ENCODE measurements at regions not wholly inside any gene's neighbourhood (a gene's known extent, or its start where the extent isn't known, plus 50 kb on each side); places are given as distances from the start of the nearest gene placed in this dataset.
"Not testable (repeated sequence)": the region's sequence is repeated elsewhere in the genome, so short reads cannot be mapped to it uniquely, and the experiment has no call there.

DNA sequence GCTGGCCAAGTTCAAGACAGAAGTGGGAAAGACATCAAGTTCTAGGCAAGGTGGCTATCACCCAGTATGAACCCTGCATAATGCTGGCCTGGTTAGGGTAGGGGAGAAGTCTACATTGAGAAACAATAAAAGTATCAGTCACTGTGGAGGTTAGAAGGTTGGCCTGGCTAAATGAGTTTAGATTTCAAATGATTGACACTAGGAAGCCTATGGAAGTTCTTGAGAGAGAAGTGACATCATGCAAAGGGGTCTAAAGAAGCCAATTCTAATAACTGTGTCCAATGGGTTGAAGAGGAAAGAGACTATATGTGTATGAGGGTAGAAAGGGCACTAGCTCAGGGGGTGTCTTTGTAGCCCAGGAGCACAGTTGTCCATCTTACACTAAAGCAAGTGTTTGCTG is 98.5 kb upstream of the MBIP start:
- Histone ChIP-seq H3K9me3 (ENCODE audit: control insufficient read depth, low read depth, low read length) (no peaks in the 10 kb centered on the region), H3K4me1 (ENCODE audit: control insufficient read depth, insufficient read depth, low read length) (no peaks in the 10 kb centered on the region), H3K36me3 (ENCODE audit: control insufficient read depth, insufficient read depth, low read length) (no peaks in the 10 kb centered on the region), H3K27ac (ENCODE audit: low read length) (no peak overlapping the region), H3K27me3 (ENCODE audit: control insufficient read depth, insufficient read depth, low read length) (no peaks in the 10 kb centered on the region), H3K4me3 (ENCODE audit: low read length) (no peak overlapping the region)
- no peak for DNase-seq

DNA sequence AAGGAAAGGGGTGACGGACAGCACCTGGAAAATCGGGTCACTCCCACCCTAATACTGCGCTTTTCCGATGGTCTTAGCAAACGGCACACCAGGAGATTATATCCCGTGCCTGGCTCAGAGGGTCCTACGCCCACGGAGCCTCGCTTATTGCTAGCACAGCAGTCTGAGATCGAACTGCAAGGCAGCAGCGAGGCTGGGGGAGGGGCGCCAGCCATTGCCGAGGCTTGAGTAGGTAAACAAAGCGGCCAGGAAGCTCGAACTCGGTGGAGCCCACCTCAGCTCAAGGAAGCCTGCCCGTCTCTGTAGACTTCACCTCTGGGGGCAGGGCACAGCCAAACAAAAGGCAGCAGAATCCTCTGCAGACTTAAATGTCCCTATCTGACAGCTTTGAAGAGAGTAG is 91.5 kb upstream of the MBIP start:
- not testable (repeated sequence) for H3K4me3 ChIP-seq (ENCODE audit: low read length); H3K36me3 ChIP-seq (ENCODE audit: control insufficient read depth, insufficient read depth, low read length); H3K9me3 ChIP-seq (ENCODE audit: control insufficient read depth, low read depth, low read length); H3K27ac ChIP-seq (ENCODE audit: low read length); H3K4me1 ChIP-seq (ENCODE audit: control insufficient read depth, insufficient read depth, low read length); H3K27me3 ChIP-seq (ENCODE audit: control insufficient read depth, insufficient read depth, low read length); DNase-seq
- no CpG with 5 or more reads among the region's 17 CpGs for WGBS (ENCODE audit: insufficient coverage, low lambda C conversion rate)

DNA sequence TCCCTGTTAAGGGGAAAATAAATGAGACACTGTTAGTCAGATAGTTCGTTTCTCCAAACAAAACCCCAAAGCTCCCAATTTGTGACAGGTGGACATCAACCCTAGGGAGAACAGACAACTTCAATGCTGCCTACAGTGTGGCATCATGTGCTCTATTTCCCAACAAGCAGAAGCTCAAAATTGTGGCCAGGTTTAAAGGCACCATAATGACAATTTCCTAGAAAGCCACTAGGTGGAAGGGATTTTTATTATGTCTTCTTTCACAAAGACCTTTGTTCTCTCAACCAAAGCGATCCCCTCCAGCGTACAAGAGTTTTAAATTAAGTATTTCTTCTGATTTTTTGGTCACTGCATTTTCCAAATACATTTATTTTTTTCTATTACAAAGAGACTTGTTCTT is 88.0 kb upstream of the MBIP start:
- 60% methylated on average over 2 of the region's 3 CpGs for WGBS (ENCODE audit: insufficient coverage, low lambda C conversion rate)
- Histone ChIP-seq H3K9me3 (ENCODE audit: control insufficient read depth, low read depth, low read length) (no peaks in the 10 kb centered on the region), H3K4me3 (ENCODE audit: low read length) (no peak overlapping the region), H3K4me1 (ENCODE audit: control insufficient read depth, insufficient read depth, low read length) (no peaks in the 10 kb centered on the region), H3K36me3 (ENCODE audit: control insufficient read depth, insufficient read depth, low read length) (no peaks in the 10 kb centered on the region), H3K27me3 (ENCODE audit: control insufficient read depth, insufficient read depth, low read length) (no peaks in the 10 kb centered on the region), H3K27ac (ENCODE audit: low read length) (no peak overlapping the region)
- DNase-seq, result no peak

DNA sequence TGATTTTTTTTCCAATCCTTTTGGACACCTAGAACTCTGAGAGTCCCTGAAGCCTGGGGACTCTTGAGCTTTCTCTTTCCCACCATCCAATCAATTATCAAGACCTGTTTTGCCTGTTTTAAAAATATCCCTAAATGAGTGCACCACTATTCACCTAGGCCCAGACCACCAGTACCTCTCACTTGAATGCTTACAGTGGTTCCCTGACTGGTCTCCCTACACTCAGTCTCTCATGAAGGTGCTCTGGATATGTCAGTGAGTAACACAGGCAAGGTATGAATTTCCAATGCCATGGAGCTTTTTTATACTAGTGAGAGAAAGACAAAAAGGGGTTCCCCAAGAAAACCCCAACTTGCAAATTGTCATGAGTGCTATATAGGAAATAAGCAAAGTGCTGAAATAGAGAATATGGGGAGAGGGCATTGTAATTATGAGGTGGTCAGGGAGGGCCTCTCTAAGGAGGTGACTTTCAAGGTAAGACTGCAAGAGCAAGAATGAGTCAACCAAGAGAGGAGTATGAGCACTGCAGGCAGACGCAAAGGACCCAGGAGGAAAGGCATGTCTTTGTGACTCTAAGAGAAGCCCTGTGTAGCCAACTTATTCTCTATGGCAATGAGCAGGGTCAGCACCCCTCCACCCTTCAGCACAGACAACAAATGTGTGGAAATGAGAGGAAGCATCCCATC is 85.3 kb upstream of the MBIP start:
- WGBS (ENCODE audit: insufficient coverage, low lambda C conversion rate), result no CpG with 5 or more reads among the region's 1 CpG

DNA sequence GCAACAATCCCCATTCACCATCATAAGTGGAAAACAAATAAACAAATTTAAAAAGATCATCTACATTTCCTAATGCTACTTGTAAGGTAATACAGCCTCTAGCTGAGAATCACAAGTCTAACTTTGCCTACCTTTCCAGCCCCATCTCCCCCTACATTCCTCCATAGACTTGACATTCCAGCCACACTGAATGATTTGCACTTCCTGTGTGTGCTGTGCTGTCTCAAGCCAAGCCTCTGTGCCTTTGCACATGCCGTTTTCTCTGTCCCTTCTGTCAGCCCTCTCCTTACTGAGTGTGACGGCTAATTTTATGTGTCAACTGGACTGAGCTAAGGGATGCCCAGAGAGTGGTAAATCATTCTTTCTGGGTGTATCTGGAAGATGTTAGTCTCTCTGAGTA is 82.4 kb upstream of the MBIP start:
- no peak for DNase-seq
- Histone ChIP-seq H3K4me1 (ENCODE audit: control insufficient read depth, insufficient read depth, low read length) (no peaks in the 10 kb centered on the region), H3K4me3 (ENCODE audit: low read length) (no peak overlapping the region), H3K36me3 (ENCODE audit: control insufficient read depth, insufficient read depth, low read length) (no peaks in the 10 kb centered on the region), H3K27ac (ENCODE audit: low read length) (no peak overlapping the region), H3K27me3 (ENCODE audit: control insufficient read depth, insufficient read depth, low read length) (no peaks in the 10 kb centered on the region), H3K9me3 (ENCODE audit: control insufficient read depth, low read depth, low read length) (no peaks in the 10 kb centered on the region)
- WGBS (ENCODE audit: insufficient coverage, low lambda C conversion rate), result no CpG with 5 or more reads among the region's 2 CpGs

More for the DNA sequence above, 85.3 kb upstream of the MBIP start:
- H3K4me3 ChIP-seq (ENCODE audit: low read length), result no peak overlapping the region
- no peak for DNase-seq
- H3K36me3 ChIP-seq (ENCODE audit: control insufficient read depth, insufficient read depth, low read length), result no peaks in the 10 kb centered on the region
- no peaks in the 10 kb centered on the region for H3K27me3 ChIP-seq (ENCODE audit: control insufficient read depth, insufficient read depth, low read length)
- H3K27ac ChIP-seq (ENCODE audit: low read length), result no peak overlapping the region
- no peaks in the 10 kb centered on the region for H3K9me3 ChIP-seq (ENCODE audit: control insufficient read depth, low read depth, low read length)
- H3K4me1 ChIP-seq (ENCODE audit: control insufficient read depth, insufficient read depth, low read length), result no peaks in the 10 kb centered on the region

DNA sequence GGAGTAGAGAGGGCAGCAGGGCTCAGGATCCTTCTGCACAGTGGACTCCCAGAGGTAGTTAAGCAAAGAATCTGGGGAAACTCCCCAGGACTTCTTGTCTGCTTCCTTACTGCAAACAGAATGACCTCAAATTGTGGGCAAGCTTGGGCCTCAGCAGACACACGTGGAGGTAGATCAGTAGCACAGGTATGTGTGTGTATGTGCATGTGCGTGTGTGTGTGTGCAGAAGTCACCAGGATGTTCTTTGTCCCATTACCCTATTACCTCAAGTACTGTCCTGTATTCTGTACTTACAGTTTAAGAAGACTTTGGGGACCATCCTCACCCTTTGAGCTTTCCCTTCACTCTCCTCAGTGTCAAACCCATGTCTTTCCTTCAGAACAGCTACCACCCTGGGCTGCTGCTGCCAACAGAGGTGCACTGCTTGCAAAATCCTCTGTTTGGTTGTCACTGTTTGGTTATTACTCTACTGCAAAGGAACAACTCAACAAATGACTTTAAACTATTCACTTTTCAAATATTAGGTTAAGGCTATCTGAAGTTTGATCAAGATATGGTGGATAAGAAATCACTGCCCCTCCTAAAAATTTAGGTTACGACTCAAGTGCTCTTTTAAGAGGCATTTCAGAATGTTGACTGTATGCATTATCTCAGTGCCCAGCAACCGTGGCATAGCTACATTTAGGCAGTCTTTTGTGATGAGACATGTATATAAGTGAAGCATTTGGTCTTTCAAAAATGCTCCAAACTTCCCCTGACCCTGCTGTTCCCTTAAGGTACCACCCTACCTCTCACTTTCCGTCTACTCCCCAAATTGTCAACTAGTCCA is 78.2 kb upstream of the MBIP start:
- no CpG with 5 or more reads among the region's 5 CpGs for WGBS (ENCODE audit: insufficient coverage, low lambda C conversion rate)
- no peak overlapping the region for H3K27ac ChIP-seq (ENCODE audit: low read length)
- H3K4me3 ChIP-seq (ENCODE audit: low read length), result no peak overlapping the region
- no peaks in the 10 kb centered on the region for H3K9me3 ChIP-seq (ENCODE audit: control insufficient read depth, low read depth, low read length)
- H3K27me3 ChIP-seq (ENCODE audit: control insufficient read depth, insufficient read depth, low read length), result no peaks in the 10 kb centered on the region
- DNase-seq, result no peak
- H3K4me1 ChIP-seq (ENCODE audit: control insufficient read depth, insufficient read depth, low read length), result no peaks in the 10 kb centered on the region
- no peaks in the 10 kb centered on the region for H3K36me3 ChIP-seq (ENCODE audit: control insufficient read depth, insufficient read depth, low read length)

DNA sequence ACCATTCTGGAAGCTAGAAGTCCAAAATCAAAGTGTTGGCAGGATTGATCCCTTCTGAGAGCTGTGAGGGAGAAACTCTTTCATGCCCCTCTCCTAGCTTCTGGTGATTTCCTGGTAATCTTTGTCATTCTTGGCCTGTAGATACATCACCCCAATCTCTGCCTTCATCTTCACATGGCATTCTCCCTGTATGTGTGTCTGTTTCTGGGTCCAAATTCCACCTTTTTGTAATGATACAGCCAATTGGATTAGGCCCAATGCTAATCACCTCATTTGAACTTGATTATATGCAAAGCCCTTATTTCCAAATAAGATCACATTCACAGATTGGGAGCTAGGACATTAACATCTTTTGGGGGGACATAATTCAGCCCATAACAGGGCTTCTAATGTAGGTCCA is 76.9 kb upstream of the MBIP start:
- no peak for DNase-seq
- Histone ChIP-seq H3K36me3 (ENCODE audit: control insufficient read depth, insufficient read depth, low read length) (no peaks in the 10 kb centered on the region), H3K9me3 (ENCODE audit: control insufficient read depth, low read depth, low read length) (no peaks in the 10 kb centered on the region), H3K4me3 (ENCODE audit: low read length) (no peak overlapping the region), H3K4me1 (ENCODE audit: control insufficient read depth, insufficient read depth, low read length) (no peaks in the 10 kb centered on the region), H3K27ac (ENCODE audit: low read length) (no peak overlapping the region), H3K27me3 (ENCODE audit: control insufficient read depth, insufficient read depth, low read length) (no peaks in the 10 kb centered on the region)

DNA sequence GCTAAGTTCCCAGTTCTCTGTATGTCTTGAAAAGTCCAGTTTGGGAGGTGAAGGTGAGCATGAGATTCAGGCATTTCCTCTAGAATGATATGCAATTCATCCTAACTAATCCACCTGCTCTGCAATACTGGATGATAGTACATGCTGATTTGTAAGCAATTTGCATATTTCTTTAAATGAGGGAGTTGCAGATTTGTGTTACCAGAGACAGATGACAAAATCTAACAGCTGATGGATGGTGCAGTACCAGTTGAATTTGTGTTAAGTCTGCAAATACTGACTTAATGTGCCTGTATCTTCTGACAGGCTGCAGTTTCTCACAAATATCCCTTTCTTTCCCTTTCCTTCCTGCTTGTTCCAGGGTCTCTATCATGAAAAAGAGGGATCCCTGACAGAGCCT is 76.4 kb upstream of the MBIP start:
- no peaks in the 10 kb centered on the region for H3K9me3 ChIP-seq (ENCODE audit: control insufficient read depth, low read depth, low read length)

DNA sequence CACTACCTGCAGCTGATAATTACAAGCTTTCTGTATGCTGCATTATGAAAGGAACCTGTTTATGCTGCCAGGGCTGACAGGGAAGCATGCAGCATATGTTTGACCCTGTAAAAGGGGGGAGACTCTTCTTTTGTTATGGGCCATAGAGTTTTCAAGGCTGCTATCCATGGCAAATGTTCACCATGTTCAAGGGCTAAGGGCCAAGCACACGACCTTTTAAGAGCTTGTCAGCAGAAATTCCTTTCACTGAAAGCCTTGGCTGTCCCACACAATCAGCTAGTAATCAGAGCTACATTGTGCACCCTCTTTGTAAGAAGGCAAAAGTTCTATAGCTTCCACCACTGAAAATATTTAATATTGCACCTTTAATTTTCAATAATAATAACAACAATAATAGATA is 74.2 kb upstream of the MBIP start:
- no peak overlapping the region for H3K27ac ChIP-seq (ENCODE audit: low read length)
- H3K4me1 ChIP-seq (ENCODE audit: control insufficient read depth, insufficient read depth, low read length), result no peaks in the 10 kb centered on the region
- no peaks in the 10 kb centered on the region for H3K36me3 ChIP-seq (ENCODE audit: control insufficient read depth, insufficient read depth, low read length)
- H3K4me3 ChIP-seq (ENCODE audit: low read length), result no peak overlapping the region
- no CpG with 5 or more reads among the region's 1 CpG for WGBS (ENCODE audit: insufficient coverage, low lambda C conversion rate)
- DNase-seq, result no peak
- no peaks in the 10 kb centered on the region for H3K27me3 ChIP-seq (ENCODE audit: control insufficient read depth, insufficient read depth, low read length)
- no peaks in the 10 kb centered on the region for H3K9me3 ChIP-seq (ENCODE audit: control insufficient read depth, low read depth, low read length)

More for the DNA sequence above, 76.4 kb upstream of the MBIP start:
- H3K27me3 ChIP-seq (ENCODE audit: control insufficient read depth, insufficient read depth, low read length), result no peaks in the 10 kb centered on the region
- no peaks in the 10 kb centered on the region for H3K4me1 ChIP-seq (ENCODE audit: control insufficient read depth, insufficient read depth, low read length)
- DNase-seq, result no peak
- no peak overlapping the region for H3K4me3 ChIP-seq (ENCODE audit: low read length)
- H3K36me3 ChIP-seq (ENCODE audit: control insufficient read depth, insufficient read depth, low read length), result no peaks in the 10 kb centered on the region
- H3K27ac ChIP-seq (ENCODE audit: low read length), result no peak overlapping the region

DNA sequence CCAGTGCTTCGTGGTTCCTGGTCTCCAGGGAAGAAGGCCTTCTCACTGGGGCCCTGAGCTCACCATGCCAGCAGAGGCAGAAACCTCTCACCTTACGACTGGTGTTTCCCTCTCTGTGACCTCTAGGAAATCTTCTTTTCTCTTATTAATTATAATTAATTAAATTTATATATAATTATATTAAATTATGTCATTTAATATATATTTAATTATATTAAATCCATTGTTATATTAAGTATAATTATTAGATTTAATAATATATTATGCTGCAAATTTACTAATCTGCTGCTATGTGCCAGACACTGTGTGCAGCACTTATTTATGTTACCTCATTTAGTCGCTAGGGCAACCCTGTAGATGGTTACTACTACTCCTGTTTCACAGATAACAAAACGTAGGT is 70.3 kb upstream of the MBIP start:
- Histone ChIP-seq H3K36me3 (ENCODE audit: control insufficient read depth, insufficient read depth, low read length) (no peaks in the 10 kb centered on the region), H3K4me1 (ENCODE audit: control insufficient read depth, insufficient read depth, low read length) (no peaks in the 10 kb centered on the region), H3K4me3 (ENCODE audit: low read length) (no peak overlapping the region), H3K27ac (ENCODE audit: low read length) (no peak overlapping the region), H3K27me3 (ENCODE audit: control insufficient read depth, insufficient read depth, low read length) (no peaks in the 10 kb centered on the region), H3K9me3 (ENCODE audit: control insufficient read depth, low read depth, low read length) (no peaks in the 10 kb centered on the region)
- no CpG with 5 or more reads among the region's 4 CpGs for WGBS (ENCODE audit: insufficient coverage, low lambda C conversion rate)
- no peak for DNase-seq
